ENCODE measurements at regions not wholly inside any gene's neighbourhood (a gene's known extent, or its start where the extent isn't known, plus 50 kb on each side); places are given as distances from the start of the nearest gene placed in this dataset.

- DNase-seq (ENCODE audit: low read depth, low spot score): no peak
- TF ChIP-seq CTCF (IDR thresholded peaks at IDR 0.05; ENCODE audit: low read depth, low read length): no peak
- no peak overlapping the region for H3K4me3 ChIP-seq (ENCODE audit: low read depth, low read length)
- in situ Hi-C loops (cut with HindIII; ENCODE audit: low sequenced_read_pairs): no loop called here
Observed at GRCh38 chr14:71332476-71332875, 425.2 kb downstream of the PCNX1 start.

- TF ChIP-seq CTCF (IDR thresholded peaks at IDR 0.05; ENCODE audit: low read depth, low read length): no peak
- no peak for DNase-seq (ENCODE audit: low read depth, low spot score)
- no peak overlapping the region for H3K4me3 ChIP-seq (ENCODE audit: low read depth, low read length)
- in situ Hi-C loops (cut with HindIII; ENCODE audit: low sequenced_read_pairs): no loop called here
Observed at GRCh38 chr14:71333705-71334104, 426.4 kb downstream of the PCNX1 start.

- TF ChIP-seq CTCF (IDR thresholded peaks at IDR 0.05; ENCODE audit: low read depth, low read length): no peak
- in situ Hi-C loops (cut with HindIII; ENCODE audit: low sequenced_read_pairs): no loop called here
- no peak overlapping the region for H3K4me3 ChIP-seq (ENCODE audit: low read depth, low read length)
- no peak for DNase-seq (ENCODE audit: low read depth, low spot score)
Observed at GRCh38 chr14:71336489-71337192, 429.4 kb downstream of the PCNX1 start.

- no peak for TF ChIP-seq CTCF (IDR thresholded peaks at IDR 0.05; ENCODE audit: low read depth, low read length)
- DNase-seq (ENCODE audit: low read depth, low spot score): no peak
- H3K4me3 ChIP-seq (ENCODE audit: low read depth, low read length): no peak overlapping the region
- in situ Hi-C loops (cut with HindIII; ENCODE audit: low sequenced_read_pairs): no loop called here
Observed at GRCh38 chr14:71338153-71338552, 430.9 kb downstream of the PCNX1 start.

GRCh38 chr14:71339650-71340415 is 432.6 kb downstream of the PCNX1 start:
- TF ChIP-seq CTCF (IDR thresholded peaks at IDR 0.05; ENCODE audit: low read depth, low read length): no peak
- in situ Hi-C loops (cut with HindIII; ENCODE audit: low sequenced_read_pairs): no loop called here
- no peak overlapping the region for H3K4me3 ChIP-seq (ENCODE audit: low read depth, low read length)
- no peak for DNase-seq (ENCODE audit: low read depth, low spot score)

GRCh38 chr14:71341156-71341555 is 433.9 kb downstream of the PCNX1 start:
- H3K4me3 ChIP-seq (ENCODE audit: low read depth, low read length): no peak overlapping the region
- in situ Hi-C loops (cut with HindIII; ENCODE audit: low sequenced_read_pairs): no loop called here
- DNase-seq (ENCODE audit: low read depth, low spot score): no peak
- no peak for TF ChIP-seq CTCF (IDR thresholded peaks at IDR 0.05; ENCODE audit: low read depth, low read length)

All from astrocyte of the spinal cord (primary cell).